HG02759 (cell line): ENCODE measurements at regions not wholly inside any gene's neighbourhood (a gene's known extent, or its start where the extent isn't known, plus 50 kb on each side); places are given as distances from the start of the nearest gene placed in this dataset.

ENCODE experiments used
- ATAC-seq: cut with Tn5 transposase; IDR thresholded peaks from one replicate; pipeline ENCODE4 v1.9.1; 2021; ENCODE audit warnings: mild to moderate bottlenecking, moderate library complexity; ENCODE audit not compliant: unreplicated experiment

- no peak for ATAC-seq
Measured at GRCh38 chr20:24862606-24863005, 86.5 kb upstream of the CST7 start.

DNA sequence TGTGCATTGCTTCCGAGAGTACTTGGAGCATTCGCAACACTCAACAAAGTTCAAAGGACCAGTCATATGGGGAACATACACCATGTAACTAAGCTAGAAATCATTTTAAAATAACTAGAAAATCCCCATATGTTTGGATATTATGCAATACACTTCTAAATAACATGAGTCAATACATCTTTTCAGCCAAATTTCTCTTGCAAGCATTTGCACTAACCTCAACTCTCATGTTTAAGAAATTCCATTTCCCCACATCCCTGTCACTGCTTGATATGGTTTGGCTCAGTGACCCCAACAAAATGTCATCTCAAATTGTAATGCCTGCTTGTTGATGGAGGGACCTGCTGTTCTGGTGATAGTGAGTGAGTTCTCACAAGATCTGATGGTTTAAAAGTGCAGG is 85.7 kb upstream of the CST7 start:
- no peak for ATAC-seq

- ATAC-seq, result no peak
Measured at GRCh38 chr20:24866008-24866407, 83.1 kb upstream of the CST7 start.

- ATAC-seq, result no peak
Measured at GRCh38 chr20:24866742-24867141, 82.3 kb upstream of the CST7 start.

DNA sequence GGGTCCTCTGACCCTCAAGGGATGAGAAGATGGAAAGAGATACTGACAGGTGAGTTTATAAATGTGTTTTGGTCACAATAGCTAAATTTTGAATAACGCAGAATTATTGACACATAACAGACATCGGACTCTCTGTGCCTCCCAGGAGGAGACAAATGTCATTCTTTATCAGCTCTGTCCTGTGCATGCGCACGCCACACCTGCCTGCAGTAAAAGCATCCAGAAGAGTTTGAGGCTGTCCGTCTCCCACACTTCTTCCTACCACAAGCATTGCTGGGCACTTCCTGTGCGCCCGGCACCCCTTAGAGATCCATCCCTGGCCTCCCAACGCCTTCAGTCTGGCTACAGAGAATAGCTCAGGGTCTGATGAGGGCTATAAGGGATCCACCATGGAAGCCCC is 81.5 kb upstream of the CST7 start:
- ATAC-seq, result no peak

GRCh38 chr20:24868396-24868927 is 80.6 kb upstream of the CST7 start:
- ATAC-seq, result no peak

GRCh38 chr20:24868959-24869358 is 80.1 kb upstream of the CST7 start:
- ATAC-seq, result no peak

DNA sequence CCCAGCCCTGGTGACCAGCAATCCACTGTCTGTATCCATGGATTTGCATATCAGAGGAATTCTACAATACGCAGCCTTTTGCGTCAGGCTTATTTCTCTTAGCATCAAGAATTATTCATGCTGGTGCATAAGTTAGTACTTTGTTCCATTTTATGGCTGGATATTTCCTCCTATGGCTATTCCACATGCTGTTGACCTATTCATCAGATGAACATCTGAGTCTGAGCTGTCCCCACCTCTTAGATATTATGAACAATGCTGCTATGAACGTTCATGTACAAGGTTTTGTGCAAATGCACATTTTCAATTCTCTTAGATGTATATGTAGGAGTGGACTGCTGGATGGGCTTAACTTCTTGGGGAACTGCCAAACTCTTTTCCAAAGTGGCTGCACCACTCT is 79.0 kb upstream of the CST7 start:
- no peak for ATAC-seq

- peak; percentile 45 for ATAC-seq
Measured at GRCh38 chr20:24870881-24871280, 78.2 kb upstream of the CST7 start.

GRCh38 chr20:24871480-24872213 is 77.4 kb upstream of the CST7 start:
- ATAC-seq, result no peak

DNA sequence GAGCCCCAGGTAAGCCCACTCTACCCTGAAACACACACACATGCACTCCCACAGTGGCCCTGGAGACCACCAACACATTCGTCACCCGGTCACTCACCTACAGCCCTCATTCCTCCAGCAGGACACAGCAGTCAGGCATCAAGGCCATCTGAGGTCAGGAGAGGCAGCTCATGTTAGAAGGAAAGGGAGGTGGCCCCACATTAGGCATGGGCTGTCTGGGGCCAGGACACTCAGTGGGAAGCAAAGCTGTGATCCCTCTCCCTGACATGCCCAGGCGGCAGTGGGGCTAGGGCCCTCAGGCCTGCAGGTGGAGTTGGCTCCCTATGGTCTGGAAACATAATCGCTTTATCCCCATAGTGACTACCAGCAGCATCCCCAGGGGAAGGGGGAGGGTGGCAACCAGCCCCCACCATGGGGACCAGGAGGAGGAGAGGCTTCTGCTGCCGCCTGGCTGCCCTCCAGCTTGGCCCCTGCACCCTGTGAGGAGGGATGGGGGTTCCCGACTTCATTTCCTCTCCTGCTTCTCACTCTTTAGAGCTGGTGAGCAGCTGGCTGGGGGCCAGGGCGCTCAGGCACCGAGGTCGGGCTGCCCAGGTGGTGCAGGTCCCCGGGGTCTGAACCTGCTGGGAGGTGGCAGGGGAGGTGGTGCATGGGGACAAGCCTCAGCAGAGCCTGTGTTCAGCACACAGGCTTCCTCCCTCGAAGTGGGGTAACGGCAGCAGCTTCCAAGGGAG is 76.6 kb upstream of the CST7 start:
- ATAC-seq, result peak; percentile 72

DNA sequence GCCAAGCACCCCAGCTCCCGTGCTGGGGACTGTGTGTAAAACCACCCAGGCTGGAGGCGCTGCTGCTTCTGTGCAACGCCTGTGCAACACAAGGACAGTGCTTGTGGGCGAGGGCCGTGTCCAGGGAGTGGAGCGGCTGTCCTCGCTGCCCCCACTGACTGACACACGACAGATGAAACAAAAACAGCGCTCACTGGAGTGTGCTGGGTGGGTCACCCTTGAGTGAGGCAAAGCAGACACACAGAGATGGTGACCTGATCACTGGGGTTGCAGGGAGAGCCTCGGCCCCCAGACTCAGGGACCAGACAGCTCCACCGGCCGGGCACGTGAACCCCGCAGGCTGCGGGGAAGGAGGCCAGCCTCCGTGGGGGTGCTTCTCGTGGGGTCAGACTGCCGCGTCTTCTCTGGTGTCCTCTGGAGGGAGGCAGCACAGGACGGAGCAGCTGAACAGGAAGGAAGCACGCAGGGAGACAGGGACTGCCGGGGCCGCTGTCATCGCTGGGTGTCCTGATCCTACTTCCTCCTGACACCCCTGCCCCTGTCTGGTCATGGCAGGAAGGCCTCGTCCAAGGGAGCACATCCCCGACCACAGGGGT is 75.9 kb upstream of the CST7 start:
- ATAC-seq, result peak; percentile 16

DNA sequence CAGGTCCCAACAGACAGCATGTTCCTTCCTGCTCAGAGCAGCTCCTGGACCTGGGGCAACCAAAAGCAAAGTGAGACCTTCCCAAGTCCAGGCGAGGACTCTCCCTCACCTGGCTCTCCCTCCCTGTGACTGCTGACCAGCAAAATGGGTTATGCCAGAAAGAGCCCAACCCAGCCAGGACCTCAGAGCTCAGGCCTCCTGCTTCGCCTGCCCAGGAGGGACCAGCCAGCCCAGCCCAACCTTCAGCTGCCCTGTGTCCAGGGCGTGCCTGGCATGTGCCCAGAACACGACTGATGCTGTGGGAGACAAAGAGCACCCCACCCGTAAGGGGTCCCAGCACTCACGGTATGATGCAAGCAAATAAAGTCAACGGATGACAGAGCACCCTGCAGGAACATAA is 74.0 kb upstream of the CST7 start:
- no peak for ATAC-seq

- ATAC-seq, result peak; percentile 48
Measured at GRCh38 chr20:24877652-24878051, 71.4 kb upstream of the CST7 start.

DNA sequence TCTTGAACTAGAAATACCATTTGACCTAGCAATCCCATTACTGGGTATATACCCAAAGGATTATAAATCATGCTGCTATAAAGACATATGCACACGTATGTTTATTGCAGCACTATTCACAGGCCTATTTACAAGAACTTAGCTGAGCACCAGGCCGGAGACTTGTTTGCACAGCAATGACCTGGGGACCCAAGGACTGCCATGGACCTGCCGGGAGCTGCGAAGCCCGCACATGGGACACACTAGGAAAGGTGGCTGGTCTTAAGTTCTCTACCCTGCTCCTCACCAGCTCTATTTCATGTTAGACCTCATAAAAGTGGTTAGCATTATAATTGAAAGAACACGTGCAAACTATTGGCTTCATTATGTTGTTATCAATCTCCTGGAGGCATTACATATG is 70.4 kb upstream of the CST7 start:
- ATAC-seq, result no peak

DNA sequence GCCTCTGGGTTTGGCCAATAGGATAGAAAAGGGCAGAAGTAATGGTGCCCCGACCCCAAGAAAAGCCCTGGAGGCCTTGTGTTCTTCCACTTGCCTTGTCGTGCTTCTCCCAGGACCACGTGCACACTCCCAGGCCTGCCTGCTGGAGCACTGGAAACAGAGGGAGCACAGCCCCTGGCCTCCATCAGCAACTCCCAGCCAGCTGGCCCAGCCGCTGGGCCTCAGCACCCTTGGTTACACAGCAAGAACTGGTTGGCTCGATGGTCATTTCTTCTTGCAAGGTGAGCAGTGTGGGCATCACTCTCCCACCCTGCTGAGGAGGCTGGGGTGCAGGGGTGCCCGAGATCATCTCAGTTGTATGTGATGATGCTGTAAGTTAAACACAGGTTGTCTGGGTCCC is 69.2 kb upstream of the CST7 start:
- no peak for ATAC-seq

DNA sequence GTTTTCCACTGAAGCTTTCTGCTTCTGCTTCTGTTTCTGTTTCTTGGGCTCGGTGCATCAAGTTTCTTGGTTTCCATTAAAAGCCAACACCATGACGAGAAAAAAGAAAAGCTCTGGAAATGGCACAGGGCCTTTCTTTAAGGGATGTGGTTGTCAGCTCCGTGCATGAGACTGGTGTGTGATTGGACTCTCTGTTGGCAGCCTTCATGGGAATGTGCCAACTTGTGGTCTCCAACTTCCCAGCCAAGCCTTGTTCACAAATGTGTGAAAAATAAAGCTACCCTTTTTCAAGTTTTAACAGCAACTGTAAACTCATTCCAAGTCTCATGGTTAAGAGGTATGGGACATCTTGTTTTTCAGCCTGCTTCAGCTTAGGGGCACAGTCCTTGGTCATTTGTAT is 68.7 kb upstream of the CST7 start:
- no peak for ATAC-seq

DNA sequence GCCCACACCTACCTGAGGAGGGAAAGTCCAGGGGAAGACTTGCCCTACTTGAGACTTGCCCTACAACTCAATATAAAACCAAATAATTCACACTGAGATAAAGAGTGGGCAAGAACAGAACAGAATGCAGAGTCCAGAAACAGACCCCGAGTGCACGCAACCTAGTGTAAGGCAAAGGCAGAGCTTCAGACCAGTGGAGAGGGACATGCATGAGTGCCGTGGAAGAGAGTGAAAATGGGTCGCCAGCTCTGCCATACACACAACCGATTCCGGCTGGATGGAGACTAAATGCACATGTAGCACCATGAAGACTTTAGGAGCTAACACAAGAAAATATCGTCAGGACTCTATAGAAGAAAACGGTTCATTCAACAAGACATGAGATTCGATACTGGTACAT is 58.8 kb upstream of the CST7 start:
- no peak for ATAC-seq

- no peak for ATAC-seq
Measured at GRCh38 chr20:24891546-24892393, 57.3 kb upstream of the CST7 start.

DNA sequence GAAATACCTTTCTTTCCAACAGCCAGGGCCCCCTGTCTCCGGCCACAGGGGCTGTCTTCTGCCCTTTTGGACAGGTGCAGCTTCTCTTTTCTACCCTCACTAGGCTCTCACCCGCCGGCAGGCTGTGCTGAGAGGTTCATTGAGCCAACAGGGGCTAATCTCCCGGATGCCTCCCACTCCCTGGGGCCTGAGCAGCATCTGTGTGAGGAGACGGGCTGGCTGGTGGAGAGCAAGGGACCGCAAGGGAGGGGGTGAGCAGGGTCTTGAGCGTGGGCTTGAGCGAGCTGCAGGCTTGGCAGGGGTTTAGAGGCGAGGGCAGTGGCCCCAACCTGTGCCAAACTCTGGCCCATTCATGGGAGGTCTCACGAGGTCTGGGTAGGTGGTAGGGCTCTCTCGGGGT is 56.5 kb upstream of the CST7 start:
- ATAC-seq, result no peak

GRCh38 chr20:24892931-24893330 is 56.1 kb upstream of the CST7 start:
- no peak for ATAC-seq
